ENCODE measurements at regions not wholly inside any gene's neighbourhood (a gene's known extent, or its start where the extent isn't known, plus 50 kb on each side); places are given as distances from the start of the nearest gene placed in this dataset.

DNA sequence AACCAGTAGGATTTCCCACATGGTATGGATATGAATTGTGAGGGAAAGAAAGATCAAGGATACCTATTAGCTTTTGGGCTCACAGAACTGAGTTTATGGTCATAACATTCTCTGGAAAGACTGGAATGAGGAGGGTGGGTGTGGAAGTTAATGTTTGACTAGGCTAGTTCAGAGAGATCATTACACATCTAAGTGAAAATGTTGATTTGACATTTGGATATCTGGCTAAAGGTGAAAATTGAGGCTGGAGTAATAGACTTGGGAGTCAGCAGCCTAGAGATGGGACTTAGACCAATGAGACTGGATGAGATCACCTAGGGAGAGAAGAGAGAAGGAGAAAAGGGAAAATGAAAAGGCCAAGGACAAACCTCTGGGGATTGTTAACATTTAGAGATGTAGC, 437.3 kb downstream of the CCSER2 start:
- TF ChIP-seq, protein P1, sequence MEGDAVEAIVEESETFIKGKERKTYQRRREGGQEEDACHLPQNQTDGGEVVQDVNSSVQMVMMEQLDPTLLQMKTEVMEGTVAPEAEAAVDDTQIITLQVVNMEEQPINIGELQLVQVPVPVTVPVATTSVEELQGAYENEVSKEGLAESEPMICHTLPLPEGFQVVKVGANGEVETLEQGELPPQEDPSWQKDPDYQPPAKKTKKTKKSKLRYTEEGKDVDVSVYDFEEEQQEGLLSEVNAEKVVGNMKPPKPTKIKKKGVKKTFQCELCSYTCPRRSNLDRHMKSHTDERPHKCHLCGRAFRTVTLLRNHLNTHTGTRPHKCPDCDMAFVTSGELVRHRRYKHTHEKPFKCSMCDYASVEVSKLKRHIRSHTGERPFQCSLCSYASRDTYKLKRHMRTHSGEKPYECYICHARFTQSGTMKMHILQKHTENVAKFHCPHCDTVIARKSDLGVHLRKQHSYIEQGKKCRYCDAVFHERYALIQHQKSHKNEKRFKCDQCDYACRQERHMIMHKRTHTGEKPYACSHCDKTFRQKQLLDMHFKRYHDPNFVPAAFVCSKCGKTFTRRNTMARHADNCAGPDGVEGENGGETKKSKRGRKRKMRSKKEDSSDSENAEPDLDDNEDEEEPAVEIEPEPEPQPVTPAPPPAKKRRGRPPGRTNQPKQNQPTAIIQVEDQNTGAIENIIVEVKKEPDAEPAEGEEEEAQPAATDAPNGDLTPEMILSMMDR (tag by site-specific recombination; IDR thresholded peaks at IDR 0.05): no peak
- TF ChIP-seq SP2 (tag by site-specific recombination; IDR thresholded peaks at IDR 0.05): no peak
- no peak for TF ChIP-seq ZBTB8A (tag by site-specific recombination; IDR thresholded peaks at IDR 0.05)
- no peak for TF ChIP-seq ZBTB1 (tag by site-specific recombination; IDR thresholded peaks at IDR 0.05)
- no peak for TF ChIP-seq ZNF341 (tag by site-specific recombination; IDR thresholded peaks at IDR 0.05; ENCODE audit: low read depth)
- no peak for TF ChIP-seq YY1 (tag by site-specific recombination; IDR thresholded peaks at IDR 0.05)
- TF ChIP-seq ZNF10 (tag by site-specific recombination; IDR thresholded peaks at IDR 0.05): no peak
- TF ChIP-seq ZFP3 (tag by site-specific recombination; IDR thresholded peaks at IDR 0.05; ENCODE audit: low read depth): no peak
- TF ChIP-seq ZNF416 (tag by site-specific recombination; IDR thresholded peaks at IDR 0.05): no peak
- TF ChIP-seq, protein P2, sequence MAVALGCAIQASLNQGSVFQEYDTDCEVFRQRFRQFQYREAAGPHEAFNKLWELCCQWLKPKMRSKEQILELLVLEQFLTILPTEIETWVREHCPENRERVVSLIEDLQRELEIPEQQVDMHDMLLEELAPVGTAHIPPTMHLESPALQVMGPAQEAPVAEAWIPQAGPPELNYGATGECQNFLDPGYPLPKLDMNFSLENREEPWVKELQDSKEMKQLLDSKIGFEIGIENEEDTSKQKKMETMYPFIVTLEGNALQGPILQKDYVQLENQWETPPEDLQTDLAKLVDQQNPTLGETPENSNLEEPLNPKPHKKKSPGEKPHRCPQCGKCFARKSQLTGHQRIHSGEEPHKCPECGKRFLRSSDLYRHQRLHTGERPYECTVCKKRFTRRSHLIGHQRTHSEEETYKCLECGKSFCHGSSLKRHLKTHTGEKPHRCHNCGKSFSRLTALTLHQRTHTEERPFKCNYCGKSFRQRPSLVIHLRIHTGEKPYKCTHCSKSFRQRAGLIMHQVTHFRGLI (tag by site-specific recombination; IDR thresholded peaks at IDR 0.05): no peak
- no peak for TF ChIP-seq KLF16 (tag by site-specific recombination; IDR thresholded peaks at IDR 0.05)
